ENCODE measurements at regions not wholly inside any gene's neighbourhood (a gene's known extent, or its start where the extent isn't known, plus 50 kb on each side); places are given as distances from the start of the nearest gene placed in this dataset.
"Not testable (repeated sequence)": the region's sequence is repeated elsewhere in the genome, so short reads cannot be mapped to it uniquely, and the experiment has no call there.

- no peaks in the 10 kb centered on the region for H3K4me1 ChIP-seq (ENCODE audit: control insufficient read depth in 3 of 3, insufficient read depth in 3 of 3, low read length in 3 of 3)
- no peaks in the 10 kb centered on the region for H3K36me3 ChIP-seq (ENCODE audit: control insufficient read depth in 3 of 3, insufficient read depth in 3 of 3, low read length in 3 of 3)
- H3K9me3 ChIP-seq (ENCODE audit: control insufficient read depth in 3 of 3, low read length in 3 of 3): no peaks in the 10 kb centered on the region
- no peaks in the 10 kb centered on the region for H3K27me3 ChIP-seq (ENCODE audit: control insufficient read depth in 3 of 3, insufficient read depth in 3 of 3, low read length in 3 of 3)
- no peak overlapping the region for H3K9ac ChIP-seq (ENCODE audit: low read depth in 1 of 3, low read length in 3 of 3)
- no peak overlapping the region for H3K27ac ChIP-seq (ENCODE audit: low read depth, low read length)
- no peak overlapping the region for H3K4me3 ChIP-seq (ENCODE audit: low read length in 3 of 3)
Observed at GRCh38 chr21:28480470-28480869, 512.2 kb downstream of the LTN1 start.

- no peaks in the 10 kb centered on the region for H3K36me3 ChIP-seq (ENCODE audit: control insufficient read depth in 3 of 3, insufficient read depth in 3 of 3, low read length in 3 of 3)
- no peaks in the 10 kb centered on the region for H3K4me1 ChIP-seq (ENCODE audit: control insufficient read depth in 3 of 3, insufficient read depth in 3 of 3, low read length in 3 of 3)
- H3K9ac ChIP-seq (ENCODE audit: low read depth in 1 of 3, low read length in 3 of 3): no peak overlapping the region
- H3K27me3 ChIP-seq (ENCODE audit: control insufficient read depth in 3 of 3, insufficient read depth in 3 of 3, low read length in 3 of 3): no peaks in the 10 kb centered on the region
- H3K27ac ChIP-seq (ENCODE audit: low read depth, low read length): no peak overlapping the region
- no peak overlapping the region for H3K4me3 ChIP-seq (ENCODE audit: low read length in 3 of 3)
- H3K9me3 ChIP-seq (ENCODE audit: control insufficient read depth in 3 of 3, low read length in 3 of 3): no peaks in the 10 kb centered on the region
Observed at GRCh38 chr21:28473530-28474220, 519.0 kb downstream of the LTN1 start.

- H3K4me1 ChIP-seq (ENCODE audit: control insufficient read depth in 3 of 3, insufficient read depth in 3 of 3, low read length in 3 of 3); H3K27me3 ChIP-seq (ENCODE audit: control insufficient read depth in 3 of 3, insufficient read depth in 3 of 3, low read length in 3 of 3); H3K9me3 ChIP-seq (ENCODE audit: control insufficient read depth in 3 of 3, low read length in 3 of 3); H3K9ac ChIP-seq (ENCODE audit: low read depth in 1 of 3, low read length in 3 of 3); H3K4me3 ChIP-seq (ENCODE audit: low read length in 3 of 3); H3K36me3 ChIP-seq (ENCODE audit: control insufficient read depth in 3 of 3, insufficient read depth in 3 of 3, low read length in 3 of 3); H3K27ac ChIP-seq (ENCODE audit: low read depth, low read length): not testable (repeated sequence)
Observed at GRCh38 chr21:28472543-28472942, 520.1 kb downstream of the LTN1 start.

- H3K27ac ChIP-seq (ENCODE audit: low read depth, low read length): no peak overlapping the region
Observed at GRCh38 chr21:28464988-28465387, 527.7 kb downstream of the LTN1 start.

GRCh38 chr21:28464095-28464494 is 528.6 kb downstream of the LTN1 start:
- Histone ChIP-seq H3K4me3 (ENCODE audit: low read length in 3 of 3) (no peak overlapping the region), H3K9ac (ENCODE audit: low read depth in 1 of 3, low read length in 3 of 3) (no peak overlapping the region), H3K27ac (ENCODE audit: low read depth, low read length) (no peak overlapping the region), H3K9me3 (ENCODE audit: control insufficient read depth in 3 of 3, low read length in 3 of 3) (no peaks in the 10 kb centered on the region), H3K27me3 (ENCODE audit: control insufficient read depth in 3 of 3, insufficient read depth in 3 of 3, low read length in 3 of 3) (no peaks in the 10 kb centered on the region), H3K4me1 (ENCODE audit: control insufficient read depth in 3 of 3, insufficient read depth in 3 of 3, low read length in 3 of 3) (no peaks in the 10 kb centered on the region), H3K36me3 (ENCODE audit: control insufficient read depth in 3 of 3, insufficient read depth in 3 of 3, low read length in 3 of 3) (no peaks in the 10 kb centered on the region)

More at GRCh38 chr21:28464988-28465387, 527.7 kb downstream of the LTN1 start:
- H3K27me3 ChIP-seq (ENCODE audit: control insufficient read depth in 3 of 3, insufficient read depth in 3 of 3, low read length in 3 of 3): no peaks in the 10 kb centered on the region
- no peak overlapping the region for H3K4me3 ChIP-seq (ENCODE audit: low read length in 3 of 3)
- H3K4me1 ChIP-seq (ENCODE audit: control insufficient read depth in 3 of 3, insufficient read depth in 3 of 3, low read length in 3 of 3): no peaks in the 10 kb centered on the region
- no peaks in the 10 kb centered on the region for H3K9me3 ChIP-seq (ENCODE audit: control insufficient read depth in 3 of 3, low read length in 3 of 3)
- no peak overlapping the region for H3K9ac ChIP-seq (ENCODE audit: low read depth in 1 of 3, low read length in 3 of 3)
- no peaks in the 10 kb centered on the region for H3K36me3 ChIP-seq (ENCODE audit: control insufficient read depth in 3 of 3, insufficient read depth in 3 of 3, low read length in 3 of 3)

- Histone ChIP-seq H3K4me1 (ENCODE audit: control insufficient read depth in 3 of 3, insufficient read depth in 3 of 3, low read length in 3 of 3) (no peaks in the 10 kb centered on the region), H3K27ac (ENCODE audit: low read depth, low read length) (no peak overlapping the region), H3K9me3 (ENCODE audit: control insufficient read depth in 3 of 3, low read length in 3 of 3) (no peaks in the 10 kb centered on the region), H3K27me3 (ENCODE audit: control insufficient read depth in 3 of 3, insufficient read depth in 3 of 3, low read length in 3 of 3) (no peaks in the 10 kb centered on the region), H3K9ac (ENCODE audit: low read depth in 1 of 3, low read length in 3 of 3) (no peak overlapping the region), H3K4me3 (ENCODE audit: low read length in 3 of 3) (no peak overlapping the region), H3K36me3 (ENCODE audit: control insufficient read depth in 3 of 3, insufficient read depth in 3 of 3, low read length in 3 of 3) (no peaks in the 10 kb centered on the region)
Observed at GRCh38 chr21:28459193-28459592, 533.5 kb downstream of the LTN1 start.

- Histone ChIP-seq H3K27ac (ENCODE audit: low read depth, low read length) (no peak overlapping the region), H3K27me3 (ENCODE audit: control insufficient read depth in 3 of 3, insufficient read depth in 3 of 3, low read length in 3 of 3) (no peaks in the 10 kb centered on the region), H3K4me1 (ENCODE audit: control insufficient read depth in 3 of 3, insufficient read depth in 3 of 3, low read length in 3 of 3) (no peaks in the 10 kb centered on the region), H3K4me3 (ENCODE audit: low read length in 3 of 3) (no peak overlapping the region), H3K36me3 (ENCODE audit: control insufficient read depth in 3 of 3, insufficient read depth in 3 of 3, low read length in 3 of 3) (no peaks in the 10 kb centered on the region), H3K9ac (ENCODE audit: low read depth in 1 of 3, low read length in 3 of 3) (no peak overlapping the region), H3K9me3 (ENCODE audit: control insufficient read depth in 3 of 3, low read length in 3 of 3) (no peaks in the 10 kb centered on the region)
Observed at GRCh38 chr21:28458446-28458845, 534.2 kb downstream of the LTN1 start.

- H3K9me3 ChIP-seq (ENCODE audit: control insufficient read depth in 3 of 3, low read length in 3 of 3): no peaks in the 10 kb centered on the region
- H3K36me3 ChIP-seq (ENCODE audit: control insufficient read depth in 3 of 3, insufficient read depth in 3 of 3, low read length in 3 of 3): no peaks in the 10 kb centered on the region
- no peaks in the 10 kb centered on the region for H3K4me1 ChIP-seq (ENCODE audit: control insufficient read depth in 3 of 3, insufficient read depth in 3 of 3, low read length in 3 of 3)
- H3K27ac ChIP-seq (ENCODE audit: low read depth, low read length): no peak overlapping the region
- no peaks in the 10 kb centered on the region for H3K27me3 ChIP-seq (ENCODE audit: control insufficient read depth in 3 of 3, insufficient read depth in 3 of 3, low read length in 3 of 3)
- H3K9ac ChIP-seq (ENCODE audit: low read depth in 1 of 3, low read length in 3 of 3): no peak overlapping the region
- no peak overlapping the region for H3K4me3 ChIP-seq (ENCODE audit: low read length in 3 of 3)
Observed at GRCh38 chr21:28455253-28455600, 537.5 kb downstream of the LTN1 start.

GRCh38 chr21:28454564-28455252 is 538.0 kb downstream of the LTN1 start:
- H3K9ac ChIP-seq (ENCODE audit: low read depth in 1 of 3, low read length in 3 of 3): no peak overlapping the region
- H3K36me3 ChIP-seq (ENCODE audit: control insufficient read depth in 3 of 3, insufficient read depth in 3 of 3, low read length in 3 of 3): no peaks in the 10 kb centered on the region
- H3K27me3 ChIP-seq (ENCODE audit: control insufficient read depth in 3 of 3, insufficient read depth in 3 of 3, low read length in 3 of 3): no peaks in the 10 kb centered on the region
- H3K4me3 ChIP-seq (ENCODE audit: low read length in 3 of 3): no peak overlapping the region
- no peak overlapping the region for H3K27ac ChIP-seq (ENCODE audit: low read depth, low read length)
- no peaks in the 10 kb centered on the region for H3K9me3 ChIP-seq (ENCODE audit: control insufficient read depth in 3 of 3, low read length in 3 of 3)
- no peaks in the 10 kb centered on the region for H3K4me1 ChIP-seq (ENCODE audit: control insufficient read depth in 3 of 3, insufficient read depth in 3 of 3, low read length in 3 of 3)

GRCh38 chr21:28447462-28447861 is 545.2 kb downstream of the LTN1 start:
- Histone ChIP-seq H3K4me1 (ENCODE audit: control insufficient read depth in 3 of 3, insufficient read depth in 3 of 3, low read length in 3 of 3) (no peaks in the 10 kb centered on the region), H3K27me3 (ENCODE audit: control insufficient read depth in 3 of 3, insufficient read depth in 3 of 3, low read length in 3 of 3) (no peaks in the 10 kb centered on the region), H3K9me3 (ENCODE audit: control insufficient read depth in 3 of 3, low read length in 3 of 3) (no peaks in the 10 kb centered on the region), H3K4me3 (ENCODE audit: low read length in 3 of 3) (no peak overlapping the region), H3K9ac (ENCODE audit: low read depth in 1 of 3, low read length in 3 of 3) (no peak overlapping the region), H3K36me3 (ENCODE audit: control insufficient read depth in 3 of 3, insufficient read depth in 3 of 3, low read length in 3 of 3) (no peaks in the 10 kb centered on the region), H3K27ac (ENCODE audit: low read depth, low read length) (no peak overlapping the region)

Data from skeletal muscle tissue (tissue), 3 donors.